CD14-positive monocyte (primary cell): ENCODE measurements at regions not wholly inside any gene's neighbourhood (a gene's known extent, or its start where the extent isn't known, plus 50 kb on each side); places are given as distances from the start of the nearest gene placed in this dataset.

Experiments used
- DNase-seq, 3 donors: peaks; one replicate each; pipeline ENCODE4 v3.0.0-alpha.2; 2011 to 2022
- H2AFZ ChIP-seq: 2 replicates; pipeline ENCODE4 v1.6.0; 2012; ENCODE audit warnings: mild to moderate bottlenecking, low read depth, low read length, inconsistent platforms; ENCODE audit not compliant: insufficient read depth, poor library complexity, severe bottlenecking
- H3K27ac ChIP-seq, 2 donors: 1 replicate in 1 of 2; 2 replicates in 1 of 2; pipeline ENCODE4 v1.5.1; 2012 to 2013; ENCODE audit warnings: low read length in 2 of 2, control low read depth in 1 of 2, inconsistent platforms in 1 of 2, low read depth in 1 of 2, mild to moderate bottlenecking in 1 of 2
- H3K27me3 ChIP-seq, 2 donors: one replicate each; pipeline versions ENCODE4 v1.6.0 to v1.6.1; 2011 to 2013; ENCODE audit warnings: low read length in 2 of 2; ENCODE audit not compliant: control insufficient read depth in 2 of 2, insufficient read depth in 2 of 2
- H3K36me3 ChIP-seq, 2 donors: replicated peaks in 1 of 2; 1 replicate in 1 of 2; 2 replicates in 1 of 2; pipeline versions ENCODE4 v1.5.1 to v1.6.1; 2012 to 2013; ENCODE audit warnings: low read length in 2 of 2, control low read depth in 1 of 2, inconsistent platforms in 1 of 2, mild to moderate bottlenecking in 1 of 2; ENCODE audit not compliant: insufficient read depth in 2 of 2, control insufficient read depth in 1 of 2
- H3K4me1 ChIP-seq, 2 donors: 1 replicate in 1 of 2; 2 replicates in 1 of 2; pipeline versions ENCODE4 v1.5.1 to v1.6.1; 2012 to 2013; ENCODE audit warnings: low read length in 2 of 2, control low read depth in 1 of 2, inconsistent platforms in 1 of 2, mild to moderate bottlenecking in 1 of 2, moderate library complexity in 1 of 2; ENCODE audit not compliant: insufficient read depth in 2 of 2, control insufficient read depth in 1 of 2
- H3K4me2 ChIP-seq: replicated peaks from 2 replicates; pipeline ENCODE3; 2012; ENCODE audit warnings: low read length, moderate library complexity, mild to moderate bottlenecking; ENCODE audit not compliant: poor library complexity, severe bottlenecking; ENCODE audit errors: extremely low read depth
- H3K4me3 ChIP-seq, 3 experiments: fragments of 200-600 bp in 1 of 3; sonication (generic) in 1 of 3; replicated peaks in 1 of 3; 1 replicate in 2 of 3; 2 replicates in 1 of 3; pipeline ENCODE4 v1.5.1; 2011 to 2013; ENCODE audit warnings: low read length in 3 of 3, mild to moderate bottlenecking in 3 of 3, control low read depth in 2 of 3, low read depth in 2 of 3, inconsistent platforms in 1 of 3, moderate library complexity in 1 of 3
- H3K79me2 ChIP-seq: 2 replicates; pipeline ENCODE4 v1.6.0; 2012; ENCODE audit warnings: mild to moderate bottlenecking, control low read depth, inconsistent platforms, low read length, moderate library complexity; ENCODE audit not compliant: insufficient read depth
- H3K9ac ChIP-seq: 2 replicates; pipeline ENCODE4 v1.6.0; 2017; ENCODE audit warnings: low read length, mild to moderate bottlenecking; ENCODE audit not compliant: insufficient read depth, poor library complexity, severe bottlenecking
- H3K9me3 ChIP-seq, 2 donors: replicated peaks in 1 of 2; 1 replicate in 1 of 2; 2 replicates in 1 of 2; pipeline versions ENCODE4 v1.5.1 to v1.6.1; 2012 to 2013; ENCODE audit warnings: low read length in 2 of 2, control low read depth in 1 of 2; ENCODE audit not compliant: control insufficient read depth in 1 of 2, insufficient read depth in 1 of 2
- H4K20me1 ChIP-seq: 2 replicates; pipeline ENCODE4 v1.6.0; 2012; ENCODE audit warnings: mild to moderate bottlenecking, low read length, control low read depth, moderate library complexity; ENCODE audit not compliant: insufficient read depth
- H3K27ac Mint-ChIP-seq, 7 donors: one replicate each; pipeline ENCODE4 v1.8.0; 2020; ENCODE audit warnings: mild to moderate bottlenecking in 7 of 7, mixed read lengths in 7 of 7, moderate library complexity in 6 of 7, inconsistent platforms in 2 of 7
- H3K27me3 Mint-ChIP-seq, 3 donors: one replicate each; pipeline ENCODE4 v1.8.0; 2021 to 2022; ENCODE audit warnings: low read depth in 3 of 3, mild to moderate bottlenecking in 3 of 3, mixed read lengths in 3 of 3, moderate library complexity in 3 of 3, inconsistent platforms in 1 of 3
- H3K36me3 Mint-ChIP-seq, 2 donors: one replicate each; pipeline ENCODE4 v1.8.0; 2020; ENCODE audit warnings: mixed read lengths in 2 of 2, inconsistent platforms in 1 of 2, mild to moderate bottlenecking in 1 of 2
- H3K4me1 Mint-ChIP-seq: one replicate; pipeline ENCODE4 v1.8.0; 2020; ENCODE audit warnings: mild to moderate bottlenecking, mixed read lengths
- H3K4me3 Mint-ChIP-seq, 2 donors: one replicate each; pipeline ENCODE4 v1.8.0; 2020; ENCODE audit warnings: mild to moderate bottlenecking in 2 of 2, mixed read lengths in 2 of 2, moderate library complexity in 1 of 2
- H3K9me3 Mint-ChIP-seq, 7 donors: one replicate each; pipeline ENCODE4 v1.8.0; 2020 to 2022; ENCODE audit warnings: mixed read lengths in 7 of 7, mild to moderate bottlenecking in 6 of 7, moderate library complexity in 6 of 7, inconsistent platforms in 2 of 7
- CTCF ChIP-seq: fragments of 200-600 bp; IDR thresholded peaks from one replicate; pipeline ENCODE4 v1.8.0; 2022; ENCODE audit warnings: antibody characterized with exemption, mild to moderate bottlenecking
- WGBS: methylation state at CpG from one replicate; pipeline ENCODE4 v1.1.5; 2013; ENCODE audit warnings: missing lambda C conversion rate; ENCODE audit not compliant: insufficient coverage; 5-methylcytosine and 5-hydroxymethylcytosine counted together
- intact Hi-C, 2 donors: fragments of 100-400 bp; cut with micrococcal nuclease; formaldehyde crosslinking; loops; one replicate each; pipeline versions ENCODE4 v1.15.0 to v1.15.1; 2023

- no peaks in the 10 kb centered on the region for H3K36me3 ChIP-seq
- no peaks in the 10 kb centered on the region for H3K79me2 ChIP-seq
- no peak overlapping the region for H3K27ac ChIP-seq
- peaks cover 6 to 11% of the 10 kb centered on the region in 2 donors for H3K4me1 ChIP-seq
- Mint-ChIP-seq H3K9me3 (peaks cover 3 to 16% (median 13%) of the 10 kb centered on the region in 7 donors), H3K27me3 (peaks cover 2 to 5% (median 3%) of the 10 kb centered on the region in 3 donors), H3K36me3 (no peaks in the 10 kb centered on the region), H3K4me1 (peaks cover 12% of the 10 kb centered on the region), H3K27ac (no peak overlapping the region), H3K4me3 (no peak overlapping the region)
- peaks cover 5 to 9% of the 10 kb centered on the region in 2 donors for H3K9me3 ChIP-seq
- no peak for DNase-seq
- H4K20me1 ChIP-seq = no peaks in the 10 kb centered on the region
- no peak overlapping the region for H3K4me3 ChIP-seq
- H2AFZ ChIP-seq = no peak overlapping the region
- intact Hi-C loops = no loop called here
- 100% methylated on average over 2 of the region's 4 CpGs for WGBS
- no peak overlapping the region for H3K9ac ChIP-seq
- no peaks in the 10 kb centered on the region for H3K27me3 ChIP-seq
- H3K4me2 ChIP-seq = no peak overlapping the region
- TF ChIP-seq CTCF = no peak
Observed at GRCh38 chr2:11985817-11986566, 239.6 kb downstream of the LPIN1 start.

DNA sequence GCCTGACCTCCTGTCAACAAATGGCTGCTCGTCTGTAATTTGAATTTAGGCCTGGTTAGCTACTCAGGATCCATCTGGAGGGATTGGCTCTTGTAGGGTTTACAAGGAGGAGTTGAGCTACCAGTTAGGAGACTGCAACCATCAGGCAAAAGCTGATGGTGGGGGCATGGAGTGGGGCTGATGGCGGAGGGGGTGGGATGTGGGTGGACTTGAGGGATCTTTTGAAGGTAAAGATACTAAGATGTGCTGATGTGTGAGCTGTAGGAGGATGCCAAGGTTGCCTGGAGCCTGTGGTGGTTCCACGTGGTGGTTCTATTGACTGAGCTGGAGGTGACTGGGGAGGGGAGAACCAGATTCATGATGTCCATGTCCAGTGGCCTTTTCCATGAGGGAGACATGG is 240.7 kb downstream of the LPIN1 start:
- H3K79me2 ChIP-seq = no peaks in the 10 kb centered on the region
- H2AFZ ChIP-seq = no peak overlapping the region
- Mint-ChIP-seq H3K27ac (no peak overlapping the region), H3K9me3 (peaks cover 0 to 11% (median 7%) of the 10 kb centered on the region in 7 donors), H3K27me3 (peaks cover 2 to 5% (median 3%) of the 10 kb centered on the region in 3 donors), H3K4me1 (peaks cover 18% of the 10 kb centered on the region), H3K4me3 (no peak overlapping the region), H3K36me3 (no peaks in the 10 kb centered on the region)
- H3K27me3 ChIP-seq = no peaks in the 10 kb centered on the region
- 82% methylated on average over 3 of the region's 3 CpGs for WGBS
- DNase-seq = no peak
- no peak for TF ChIP-seq CTCF
- intact Hi-C loops = no loop called here
- no peak overlapping the region for H3K4me2 ChIP-seq
- H3K9me3 ChIP-seq = peaks cover 2 to 4% of the 10 kb centered on the region in 2 donors
- no peaks in the 10 kb centered on the region for H4K20me1 ChIP-seq
- H3K9ac ChIP-seq = no peak overlapping the region
- H3K27ac ChIP-seq = no peak overlapping the region
- no peak overlapping the region for H3K4me3 ChIP-seq
- H3K36me3 ChIP-seq = no peaks in the 10 kb centered on the region
- peaks cover 16 to 22% of the 10 kb centered on the region in 2 donors for H3K4me1 ChIP-seq
